Uterus (tissue), 3 donors: ENCODE measurements at regions not wholly inside any gene's neighbourhood (a gene's known extent, or its start where the extent isn't known, plus 50 kb on each side); places are given as distances from the start of the nearest gene placed in this dataset.
A peak's percentile ranks its signal among the peaks of the same experiment; 100 is the strongest.
"Not testable (repeated sequence)": the region's sequence is repeated elsewhere in the genome, so short reads cannot be mapped to it uniquely, and the experiment has no call there.

Experiments
- DNase-seq, 2 donors: peaks; one replicate each; pipeline ENCODE4 v3.0.0-alpha.2; 2019 to 2020
- H3K27ac ChIP-seq, 2 donors: fragments of 200-600 bp; sonication (generic); 1 replicate in 1 of 2; 2 replicates in 1 of 2; pipeline ENCODE4 v1.5.1; 2016 to 2018
- H3K27me3 ChIP-seq, 2 donors: fragments of 200-600 bp; sonication (generic); one replicate each; pipeline ENCODE4 v1.5.1; 2018 to 2019; ENCODE audit warnings: control low read depth in 1 of 2
- H3K36me3 ChIP-seq, 2 donors: fragments of 200-600 bp; sonication (generic); one replicate each; pipeline ENCODE4 v1.5.1; 2019; ENCODE audit warnings: control low read depth in 1 of 2
- H3K4me1 ChIP-seq, 2 donors: fragments of 200-600 bp; sonication (generic); one replicate each; pipeline ENCODE4 v1.5.1; 2018 to 2019; ENCODE audit warnings: control low read depth in 1 of 2
- H3K4me3 ChIP-seq, 2 donors: fragments of 200-600 bp; sonication (generic); 1 replicate in 1 of 2; 2 replicates in 1 of 2; pipeline ENCODE4 v1.5.1; 2018 to 2019; ENCODE audit warnings: mild to moderate bottlenecking in 1 of 2
- H3K9me3 ChIP-seq, 2 donors: fragments of 200-600 bp; sonication (generic); one replicate each; pipeline ENCODE4 v1.5.1; 2019; ENCODE audit warnings: control low read depth in 1 of 2
- intact Hi-C: fragments of 100-400 bp; cut with DNase I; formaldehyde crosslinking; loops from one replicate; pipeline ENCODE4 v1.15.1; 2023; ENCODE audit warnings: low total_unique reads
- donor health status: DM: yes; HTN: yes; CAD: no.

DNA sequence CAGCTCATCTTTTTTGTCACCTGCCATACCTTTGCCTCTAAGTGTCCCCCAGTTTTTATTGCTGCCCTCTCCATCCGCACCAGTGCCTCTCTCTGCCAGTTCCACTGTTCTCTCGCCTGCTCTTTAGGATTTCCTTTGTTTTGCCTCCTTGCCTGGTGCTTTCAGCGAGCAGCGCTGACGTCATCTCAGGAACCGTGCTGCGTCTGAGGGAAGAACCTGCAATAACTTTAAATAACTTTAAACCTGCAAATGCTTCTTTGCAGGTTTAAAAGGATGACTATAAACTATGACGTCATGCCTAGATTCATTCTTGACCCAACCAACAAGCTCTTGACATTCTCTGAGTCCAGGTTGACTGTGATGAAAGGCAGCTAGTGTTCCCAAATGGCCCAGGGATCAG, 105.1 kb downstream of the LRRC74B start:
- H3K4me1 ChIP-seq, DNase-seq, H3K36me3 ChIP-seq, H3K9me3 ChIP-seq, intact Hi-C loops, H3K4me3 ChIP-seq, H3K27ac ChIP-seq, H3K27me3 ChIP-seq: not testable (repeated sequence)

DNA sequence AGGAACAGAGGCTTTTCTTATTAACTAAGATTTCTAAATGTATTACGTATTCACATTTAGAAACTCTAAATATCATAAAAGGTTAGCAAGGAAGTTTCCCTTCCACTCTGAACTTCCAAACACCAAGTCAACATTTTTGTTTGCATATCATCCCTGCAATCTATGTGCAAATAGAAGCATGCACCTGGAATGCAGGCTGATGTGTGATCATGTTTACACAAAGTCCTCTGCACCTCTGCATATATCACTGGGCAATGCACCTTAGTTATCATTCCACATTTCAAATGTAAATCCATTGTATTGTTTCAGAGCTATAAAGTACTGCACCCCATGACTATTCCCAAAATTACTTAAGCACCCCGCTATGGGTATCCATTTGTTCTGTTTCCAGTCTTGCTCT, 142.1 kb downstream of the LRRC74B start:
- H3K27ac ChIP-seq, H3K4me1 ChIP-seq, H3K4me3 ChIP-seq, DNase-seq, H3K27me3 ChIP-seq, H3K36me3 ChIP-seq, intact Hi-C loops, H3K9me3 ChIP-seq: not testable (repeated sequence)

DNA sequence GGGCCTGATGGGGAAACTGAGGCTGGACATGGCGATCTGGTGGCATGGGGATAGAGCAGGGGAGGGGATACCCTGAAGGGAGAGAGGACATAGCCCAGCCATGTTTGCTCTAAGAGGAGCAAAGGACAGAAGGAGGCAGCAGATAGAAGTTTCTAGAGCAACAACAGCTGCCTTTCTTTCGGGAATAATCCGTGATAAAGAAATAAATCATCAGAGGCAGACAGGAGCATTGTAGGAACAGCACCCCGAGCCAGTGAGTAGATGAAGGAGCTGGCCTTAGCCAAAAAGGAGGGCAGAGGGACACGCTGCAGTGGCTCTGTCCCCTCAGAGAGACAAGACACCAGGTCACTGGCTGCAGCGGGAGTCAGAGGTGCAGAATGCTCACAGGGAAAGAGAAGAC, 166.3 kb downstream of the LRRC74B start:
- H3K36me3 ChIP-seq, intact Hi-C loops, H3K27me3 ChIP-seq, DNase-seq, H3K4me3 ChIP-seq, H3K4me1 ChIP-seq, H3K27ac ChIP-seq, H3K9me3 ChIP-seq: not testable (repeated sequence)

DNA sequence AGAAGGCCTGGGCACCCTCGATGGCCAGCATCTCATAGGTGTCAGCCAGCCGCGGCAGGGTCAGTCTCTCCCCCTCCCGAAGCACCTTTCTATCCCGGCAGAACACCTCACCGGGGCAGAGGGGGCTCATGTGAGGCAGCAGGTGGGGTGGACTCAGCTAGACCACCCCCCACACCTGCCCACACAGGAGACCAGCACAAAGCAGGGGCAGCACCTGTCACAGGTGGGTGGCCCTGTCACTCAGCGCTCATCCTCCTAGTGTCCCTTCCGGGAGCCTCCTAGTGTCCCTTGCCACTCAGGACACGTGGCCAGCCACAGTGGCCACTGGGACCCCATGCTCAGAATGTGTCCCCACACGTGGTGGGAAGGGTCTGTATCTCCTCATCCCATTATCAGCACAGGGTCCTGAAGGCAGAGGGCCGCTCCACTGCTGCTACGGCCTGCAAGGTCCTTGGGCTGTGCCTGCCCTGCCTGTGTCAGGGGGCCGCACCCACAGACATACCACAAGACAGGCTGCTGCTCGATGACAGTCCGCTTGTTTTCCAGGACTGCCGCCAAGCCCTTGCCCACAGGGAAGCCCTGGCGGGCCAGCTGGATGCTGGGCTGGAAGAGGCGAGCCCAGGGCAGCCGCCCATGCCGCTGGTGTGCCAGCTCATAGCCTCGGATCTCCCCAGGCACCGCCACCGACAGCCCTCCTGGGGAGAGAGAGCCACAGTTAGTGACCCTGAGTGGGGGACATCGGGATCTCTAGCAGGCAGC, 167.4 kb upstream of the RIMBP3B start:
- H3K27me3 ChIP-seq, H3K27ac ChIP-seq, H3K9me3 ChIP-seq, DNase-seq, H3K4me3 ChIP-seq, H3K4me1 ChIP-seq, intact Hi-C loops, H3K36me3 ChIP-seq: not testable (repeated sequence)

DNA sequence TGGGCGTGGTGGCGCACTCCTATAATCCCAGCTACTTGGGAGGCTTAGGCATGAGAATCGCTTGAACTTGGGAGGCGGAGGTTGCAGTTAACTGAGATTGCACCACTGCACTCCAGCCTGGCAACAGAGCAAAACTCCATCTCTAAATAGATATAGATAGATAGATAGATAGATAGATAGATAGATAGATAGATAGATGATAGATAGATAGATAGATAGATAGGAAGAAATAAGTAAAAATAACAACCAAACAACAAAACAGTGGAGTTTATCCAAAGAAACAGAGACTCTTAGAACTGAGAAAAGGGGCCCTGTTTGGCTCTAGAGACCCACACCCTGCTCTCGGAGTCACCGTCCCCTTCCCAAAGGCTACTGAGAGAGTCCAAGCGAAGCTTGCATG, 158.7 kb upstream of the RIMBP3B start:
- H3K4me1 ChIP-seq, H3K4me3 ChIP-seq, H3K9me3 ChIP-seq, H3K36me3 ChIP-seq, H3K27me3 ChIP-seq, intact Hi-C loops, DNase-seq, H3K27ac ChIP-seq: not testable (repeated sequence)

GRCh38 chr22:21226901-21227693, 156.5 kb upstream of the RIMBP3B start:
- DNase-seq, intact Hi-C loops, H3K27me3 ChIP-seq, H3K36me3 ChIP-seq, H3K4me3 ChIP-seq, H3K27ac ChIP-seq, H3K9me3 ChIP-seq, H3K4me1 ChIP-seq: not testable (repeated sequence)

DNA sequence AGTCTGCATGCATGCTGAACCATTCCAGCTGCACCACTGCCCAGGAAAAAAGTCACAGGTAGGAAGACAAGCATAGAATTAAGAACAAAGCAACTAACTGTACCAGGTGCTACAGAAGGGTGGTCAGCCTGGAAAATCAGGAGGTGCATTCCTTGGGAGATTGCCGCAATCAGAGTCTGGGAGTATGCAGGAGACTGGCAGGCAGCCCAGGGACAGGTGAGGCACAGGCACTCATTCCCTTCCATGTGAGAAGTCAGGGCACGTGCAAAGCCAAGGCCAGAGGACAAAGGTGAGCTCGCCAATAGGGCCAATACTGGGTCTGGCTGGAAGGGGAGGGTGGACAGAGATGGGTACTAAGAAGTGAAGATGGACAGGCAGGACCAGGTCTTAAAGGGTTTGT, 132.1 kb upstream of the RIMBP3B start:
- intact Hi-C loops, H3K27ac ChIP-seq, DNase-seq, H3K4me3 ChIP-seq, H3K27me3 ChIP-seq, H3K36me3 ChIP-seq, H3K9me3 ChIP-seq, H3K4me1 ChIP-seq: not testable (repeated sequence)

DNA sequence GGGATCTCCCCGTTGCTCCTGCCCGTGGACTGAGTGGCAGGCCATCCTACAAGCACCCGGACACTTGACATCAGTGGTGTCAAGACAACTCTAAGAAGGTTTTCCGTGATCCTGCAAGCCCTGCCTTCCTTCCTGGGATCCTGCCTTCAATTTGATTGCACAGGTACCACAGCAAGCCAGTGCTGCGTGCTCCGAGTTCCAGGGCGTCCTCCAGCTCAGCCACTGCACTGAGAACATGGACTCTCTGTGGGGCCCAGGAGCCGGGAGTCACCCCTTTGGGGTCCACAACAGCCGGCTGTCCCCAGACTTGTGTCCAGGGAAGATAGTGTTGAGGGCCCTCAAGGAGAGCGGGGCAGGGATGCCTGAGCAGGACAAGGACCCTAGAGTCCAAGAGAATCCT, 100.9 kb upstream of the RIMBP3B start:
- DNase-seq: peak in 1 of 2 donors; percentile 8

GRCh38 chr22:21293702-21294101, 89.8 kb upstream of the RIMBP3B start:
- H3K27me3 ChIP-seq, H3K4me3 ChIP-seq, H3K27ac ChIP-seq, intact Hi-C loops, DNase-seq, H3K4me1 ChIP-seq, H3K9me3 ChIP-seq, H3K36me3 ChIP-seq: not testable (repeated sequence)

More for the DNA sequence above, 100.9 kb upstream of the RIMBP3B start:
- intact Hi-C loops, H3K4me3 ChIP-seq, H3K27ac ChIP-seq, H3K9me3 ChIP-seq, H3K36me3 ChIP-seq, H3K4me1 ChIP-seq, H3K27me3 ChIP-seq: not testable (repeated sequence)

GRCh38 chr22:21327629-21328028, 55.9 kb upstream of the RIMBP3B start:
- H3K4me3 ChIP-seq, H3K36me3 ChIP-seq, intact Hi-C loops, DNase-seq, H3K9me3 ChIP-seq, H3K27me3 ChIP-seq, H3K4me1 ChIP-seq, H3K27ac ChIP-seq: not testable (repeated sequence)
